GM21723 (cell line): ENCODE measurements at regions not wholly inside any gene's neighbourhood (a gene's known extent, or its start where the extent isn't known, plus 50 kb on each side); places are given as distances from the start of the nearest gene placed in this dataset.
"Not testable (repeated sequence)": the region's sequence is repeated elsewhere in the genome, so short reads cannot be mapped to it uniquely, and the experiment has no call there.

Experiments used
- ATAC-seq: cut with Tn5 transposase; IDR thresholded peaks from one replicate; pipeline ENCODE4 v1.9.1; 2021; ENCODE audit warnings: mild to moderate bottlenecking, moderate library complexity; ENCODE audit not compliant: unreplicated experiment

- ATAC-seq: no peak
These were observed 58.5 kb upstream of the DHRS4 start for GRCh38 chr14:23895053-23895419.

- no peak for ATAC-seq
These were observed 58.1 kb upstream of the DHRS4 start for GRCh38 chr14:23895480-23895879.

DNA sequence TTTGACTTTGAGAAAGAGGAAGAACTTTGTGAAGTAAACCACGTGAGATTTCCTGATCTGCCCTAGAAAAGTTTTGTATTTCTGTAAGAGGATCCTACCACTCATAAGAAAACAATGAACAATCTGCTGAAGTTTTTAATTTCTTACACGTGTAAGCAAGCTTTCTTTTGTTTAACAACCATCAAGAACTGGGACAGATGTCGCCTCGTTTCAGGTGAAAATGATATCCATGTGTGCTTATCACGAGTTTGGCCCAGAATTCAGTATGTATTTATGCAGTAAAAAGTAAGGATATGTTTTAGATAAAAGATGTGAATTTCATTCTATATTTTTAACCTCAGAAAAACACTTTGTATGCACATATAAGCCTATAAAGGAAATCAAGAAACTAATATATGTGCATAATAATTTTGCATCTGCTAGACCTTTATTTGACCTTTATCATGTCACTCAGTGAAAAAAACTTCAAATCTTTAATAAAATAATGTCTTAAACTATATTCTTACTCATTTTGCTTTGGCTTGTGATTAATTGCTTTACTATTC, 56.9 kb upstream of the DHRS4 start:
- no peak for ATAC-seq

- not testable (repeated sequence) for ATAC-seq
These were observed 56.3 kb upstream of the DHRS4 start for GRCh38 chr14:23897291-23897690.

DNA sequence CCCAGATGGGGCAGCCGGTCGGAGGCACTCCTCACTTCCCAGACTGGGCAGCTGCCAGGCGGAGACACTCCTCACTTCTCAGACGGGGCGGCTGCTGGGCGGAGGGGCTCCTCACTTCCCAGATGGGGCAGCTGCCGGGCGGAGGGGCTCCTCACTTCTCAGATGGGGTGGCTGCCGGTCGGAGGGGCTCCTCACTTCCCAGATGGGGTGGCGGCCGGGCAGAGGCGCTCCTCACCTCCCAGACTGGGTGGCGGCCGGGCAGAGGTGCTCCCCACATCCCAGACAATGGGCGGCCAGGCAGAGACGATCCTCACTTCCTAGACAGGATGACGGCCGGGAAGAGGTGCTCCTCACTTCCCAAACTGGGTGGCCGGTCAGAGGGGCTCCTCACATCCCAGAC, 55.2 kb upstream of the DHRS4 start:
- not testable (repeated sequence) for ATAC-seq

DNA sequence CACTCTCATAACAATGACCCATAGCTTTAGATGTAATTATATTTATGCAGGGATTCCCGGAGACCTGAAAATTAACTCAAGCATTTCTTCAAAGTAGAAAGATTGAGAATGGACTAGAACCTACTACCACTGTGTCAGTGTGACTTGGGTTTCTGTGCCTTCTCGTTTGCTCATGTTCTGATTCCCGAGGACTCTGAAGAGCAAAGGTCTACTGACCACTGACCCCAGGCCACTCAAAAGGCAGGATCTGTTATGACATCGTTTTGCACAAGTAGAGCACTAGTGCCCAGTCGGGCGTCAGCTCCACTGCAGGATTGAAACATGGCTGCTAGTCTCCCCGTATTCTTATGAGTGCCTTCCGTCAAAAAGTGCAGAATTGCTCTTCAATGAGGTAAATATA, 53.8 kb upstream of the DHRS4 start:
- no peak for ATAC-seq

GRCh38 chr14:23903442-23903841, 50.1 kb upstream of the DHRS4 start:
- no peak for ATAC-seq
